ENCODE measurements at regions not wholly inside any gene's neighbourhood (a gene's known extent, or its start where the extent isn't known, plus 50 kb on each side); places are given as distances from the start of the nearest gene placed in this dataset.

DNA sequence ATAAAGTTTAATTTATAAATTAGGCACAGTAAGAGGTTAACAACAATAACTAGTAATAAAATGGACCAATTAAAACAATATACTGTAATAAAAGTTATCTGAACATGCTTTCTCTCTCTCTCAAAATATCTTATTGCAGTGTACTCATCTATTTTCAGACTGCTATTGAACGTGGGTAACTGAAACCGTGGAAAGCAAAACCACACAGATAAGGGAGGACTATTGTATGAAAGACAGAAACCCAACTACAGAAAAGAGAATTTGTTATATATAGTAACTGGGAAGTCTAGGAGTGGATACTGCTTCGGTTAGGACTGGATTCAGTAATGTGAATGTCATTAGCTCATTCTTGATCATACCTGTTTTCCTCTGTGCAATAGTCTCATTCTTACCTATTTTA lies 119.3 kb upstream of the DAZL start:
- Histone ChIP-seq H3K4me3 (ENCODE audit: low read length) (no peak overlapping the region), H3K27ac (ENCODE audit: low read length) (no peak overlapping the region), H3K36me3 (ENCODE audit: control insufficient read depth, insufficient read depth, low read length) (no peaks in the 10 kb centered on the region), H3K27me3 (ENCODE audit: control insufficient read depth, insufficient read depth, low read length) (peaks cover 3% of the 10 kb centered on the region), H3K9me3 (ENCODE audit: control insufficient read depth, insufficient read depth, low read length) (peaks cover 6% of the 10 kb centered on the region), H3K4me1 (ENCODE audit: control insufficient read depth, insufficient read depth, low read length) (no peaks in the 10 kb centered on the region)
- Mint-ChIP-seq H3K27ac (no peak overlapping the region), H3K4me1 (no peaks in the 10 kb centered on the region), H3K9me3 (peaks cover 0 to 2% of the 10 kb centered on the region in 2 donors), H3K27me3 (ENCODE audit: low read depth in 2 of 2) (peaks cover 0 to 5% of the 10 kb centered on the region in 2 donors), H3K4me3 (no peak overlapping the region), H3K36me3 (peaks cover 12% of the 10 kb centered on the region)
- ATAC-seq (no peak), DNase-seq (no peak)
- intact Hi-C loops (cut with micrococcal nuclease) = no loop called here
- 41% methylated on average over 2 of the region's 3 CpGs for WGBS (ENCODE audit: insufficient coverage)
- TF ChIP-seq, protein P1, sequence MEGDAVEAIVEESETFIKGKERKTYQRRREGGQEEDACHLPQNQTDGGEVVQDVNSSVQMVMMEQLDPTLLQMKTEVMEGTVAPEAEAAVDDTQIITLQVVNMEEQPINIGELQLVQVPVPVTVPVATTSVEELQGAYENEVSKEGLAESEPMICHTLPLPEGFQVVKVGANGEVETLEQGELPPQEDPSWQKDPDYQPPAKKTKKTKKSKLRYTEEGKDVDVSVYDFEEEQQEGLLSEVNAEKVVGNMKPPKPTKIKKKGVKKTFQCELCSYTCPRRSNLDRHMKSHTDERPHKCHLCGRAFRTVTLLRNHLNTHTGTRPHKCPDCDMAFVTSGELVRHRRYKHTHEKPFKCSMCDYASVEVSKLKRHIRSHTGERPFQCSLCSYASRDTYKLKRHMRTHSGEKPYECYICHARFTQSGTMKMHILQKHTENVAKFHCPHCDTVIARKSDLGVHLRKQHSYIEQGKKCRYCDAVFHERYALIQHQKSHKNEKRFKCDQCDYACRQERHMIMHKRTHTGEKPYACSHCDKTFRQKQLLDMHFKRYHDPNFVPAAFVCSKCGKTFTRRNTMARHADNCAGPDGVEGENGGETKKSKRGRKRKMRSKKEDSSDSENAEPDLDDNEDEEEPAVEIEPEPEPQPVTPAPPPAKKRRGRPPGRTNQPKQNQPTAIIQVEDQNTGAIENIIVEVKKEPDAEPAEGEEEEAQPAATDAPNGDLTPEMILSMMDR (IDR thresholded peaks at IDR 0.05) = no peak

DNA sequence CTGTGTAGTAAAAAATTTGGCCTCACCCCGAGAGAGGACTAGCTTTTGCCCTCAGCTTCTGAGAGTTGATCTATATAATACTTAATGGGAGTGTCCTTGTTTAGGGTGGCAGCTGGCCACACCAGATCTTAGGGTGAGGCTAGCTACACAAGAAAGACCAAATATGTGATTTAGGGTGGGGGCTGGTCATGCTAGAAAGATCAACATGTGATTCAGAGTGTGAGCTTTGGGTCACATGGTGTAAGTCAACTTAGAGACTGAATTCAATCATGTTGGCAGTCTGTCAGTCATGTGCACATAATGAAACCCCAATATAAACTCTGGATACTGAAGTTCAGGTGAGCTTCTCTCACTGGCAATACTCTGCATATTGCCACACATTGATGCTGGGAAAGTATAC lies 120.7 kb upstream of the DAZL start:
- Mint-ChIP-seq H3K36me3 (peaks cover 12% of the 10 kb centered on the region), H3K9me3 (peaks cover 0 to 2% of the 10 kb centered on the region in 2 donors), H3K27ac (no peak overlapping the region), H3K27me3 (ENCODE audit: low read depth in 2 of 2) (peaks cover 0 to 2% of the 10 kb centered on the region in 2 donors), H3K4me3 (no peak overlapping the region), H3K4me1 (no peaks in the 10 kb centered on the region)
- ATAC-seq = no peak
- no peaks in the 10 kb centered on the region for H3K27me3 ChIP-seq (ENCODE audit: control insufficient read depth, insufficient read depth, low read length)
- WGBS (ENCODE audit: insufficient coverage) = no CpG with 5 or more reads among the region's 1 CpG
- H3K36me3 ChIP-seq (ENCODE audit: control insufficient read depth, insufficient read depth, low read length) = no peaks in the 10 kb centered on the region
- no peak overlapping the region for H3K27ac ChIP-seq (ENCODE audit: low read length)
- peaks cover 6% of the 10 kb centered on the region for H3K9me3 ChIP-seq (ENCODE audit: control insufficient read depth, insufficient read depth, low read length)
- no peak overlapping the region for H3K4me3 ChIP-seq (ENCODE audit: low read length)
- intact Hi-C loops (cut with micrococcal nuclease) = no loop called here
- H3K4me1 ChIP-seq (ENCODE audit: control insufficient read depth, insufficient read depth, low read length) = no peaks in the 10 kb centered on the region
- no peak for DNase-seq
- TF ChIP-seq, protein P1 (IDR thresholded peaks at IDR 0.05) = no peak

DNA sequence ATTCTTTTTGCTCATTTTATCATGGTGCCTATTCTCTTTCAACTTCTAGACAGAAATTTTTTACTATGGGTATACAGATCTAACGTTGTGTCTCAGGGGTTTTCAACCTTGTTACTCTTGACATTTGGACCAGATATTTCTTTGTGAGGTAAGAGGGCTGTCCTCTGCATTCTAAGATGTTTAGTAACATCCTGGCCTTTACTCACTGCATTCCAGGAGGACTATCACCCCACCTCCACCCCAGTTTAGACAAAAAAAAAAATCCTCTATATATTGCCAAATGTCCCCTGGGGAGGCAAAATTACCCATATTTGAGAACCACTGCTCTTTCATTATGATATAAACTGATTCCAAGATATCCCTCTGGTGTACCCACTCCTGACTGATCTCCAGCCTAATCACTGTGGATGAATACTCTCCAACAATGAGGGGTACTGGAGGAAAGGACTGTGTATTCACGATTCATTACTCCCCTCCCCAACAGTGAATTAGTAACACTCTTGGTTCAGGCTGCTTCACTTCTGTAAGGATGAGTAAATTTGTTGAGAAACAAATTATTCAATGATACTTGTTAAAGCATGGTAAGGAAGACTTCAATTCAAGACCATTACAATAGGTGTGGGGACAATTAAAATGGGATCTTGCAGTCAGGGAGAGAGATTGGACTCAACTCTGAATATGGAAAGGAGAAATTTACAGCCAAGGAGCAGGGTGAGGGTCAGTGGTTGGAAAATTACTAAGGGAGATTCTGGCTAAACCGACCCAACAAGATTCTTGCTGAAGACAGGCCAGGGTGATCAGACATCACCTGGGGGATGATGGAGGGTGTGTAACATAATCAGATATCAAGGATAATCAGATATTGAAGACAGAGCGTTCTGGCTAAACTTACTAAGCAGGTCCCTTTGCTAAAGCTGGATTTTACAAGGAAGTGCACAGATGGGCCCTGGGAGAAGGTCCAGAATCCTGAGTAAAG lies 123.8 kb upstream of the DAZL start:
- no peaks in the 10 kb centered on the region for H3K36me3 ChIP-seq (ENCODE audit: control insufficient read depth, insufficient read depth, low read length)
- DNase-seq (no peak), ATAC-seq (no peak)
- TF ChIP-seq, protein P1 (IDR thresholded peaks at IDR 0.05) = no peak
- no peaks in the 10 kb centered on the region for H3K4me1 ChIP-seq (ENCODE audit: control insufficient read depth, insufficient read depth, low read length)
- H3K9me3 ChIP-seq (ENCODE audit: control insufficient read depth, insufficient read depth, low read length) = peaks cover 6% of the 10 kb centered on the region
- H3K36me3 Mint-ChIP-seq = peaks cover 38% of the 10 kb centered on the region
- H3K4me1 Mint-ChIP-seq = no peaks in the 10 kb centered on the region
- no peaks in the 10 kb centered on the region for H3K27me3 ChIP-seq (ENCODE audit: control insufficient read depth, insufficient read depth, low read length)
- H3K9me3 Mint-ChIP-seq = peaks cover 10 to 21% of the 10 kb centered on the region in 2 donors
- intact Hi-C loops (cut with micrococcal nuclease) = no loop called here
- H3K27ac ChIP-seq (ENCODE audit: low read length) = no peak overlapping the region
- 94% methylated on average over 2 of the region's 4 CpGs for WGBS (ENCODE audit: insufficient coverage)
- H3K27me3 Mint-ChIP-seq (ENCODE audit: low read depth in 2 of 2) = peaks cover 6 to 14% of the 10 kb centered on the region in 2 donors
- no peak overlapping the region for H3K4me3 Mint-ChIP-seq
- no peak overlapping the region for H3K27ac Mint-ChIP-seq
- H3K4me3 ChIP-seq (ENCODE audit: low read length) = no peak overlapping the region
